ENCODE measurements at regions not wholly inside any gene's neighbourhood (a gene's known extent, or its start where the extent isn't known, plus 50 kb on each side); places are given as distances from the start of the nearest gene placed in this dataset.

- DNase-seq (ENCODE audit: low spot score) = no peak
Observed at GRCh38 chr20:11394145-11394833, 523.4 kb upstream of the BTBD3 start.

- DNase-seq (ENCODE audit: low spot score) = no peak
Observed at GRCh38 chr20:11395581-11395980, 522.1 kb upstream of the BTBD3 start.

- DNase-seq (ENCODE audit: low spot score) = peak; percentile 19
Observed at GRCh38 chr20:11401988-11402387, 515.7 kb upstream of the BTBD3 start.

- no peak for DNase-seq (ENCODE audit: low spot score)
Observed at GRCh38 chr20:11403711-11404110, 514.0 kb upstream of the BTBD3 start.

- no peak for DNase-seq (ENCODE audit: low spot score)
Observed at GRCh38 chr20:11406877-11407276, 510.8 kb upstream of the BTBD3 start.

GRCh38 chr20:11409561-11409960, 508.1 kb upstream of the BTBD3 start:
- DNase-seq (ENCODE audit: low spot score) = no peak

GRCh38 chr20:11411765-11412164, 505.9 kb upstream of the BTBD3 start:
- no peak for DNase-seq (ENCODE audit: low spot score)

- no peak for DNase-seq (ENCODE audit: low spot score)
Observed at GRCh38 chr20:11426948-11427347, 490.7 kb upstream of the BTBD3 start.

GRCh38 chr20:11429168-11429567, 488.5 kb upstream of the BTBD3 start:
- DNase-seq (ENCODE audit: low spot score) = no peak

GRCh38 chr20:11429889-11430519, 487.7 kb upstream of the BTBD3 start:
- DNase-seq (ENCODE audit: low spot score) = no peak

GRCh38 chr20:11430652-11431051, 487.0 kb upstream of the BTBD3 start:
- no peak for DNase-seq (ENCODE audit: low spot score)

GRCh38 chr20:11431621-11432020, 486.1 kb upstream of the BTBD3 start:
- no peak for DNase-seq (ENCODE audit: low spot score)

- peak; percentile 64 for DNase-seq (ENCODE audit: low spot score)
Observed at GRCh38 chr20:11432407-11432806, 485.3 kb upstream of the BTBD3 start.

- no peak for DNase-seq (ENCODE audit: low spot score)
Observed at GRCh38 chr20:11436113-11436905, 481.4 kb upstream of the BTBD3 start.

- no peak for DNase-seq (ENCODE audit: low spot score)
Observed at GRCh38 chr20:11437090-11437489, 480.6 kb upstream of the BTBD3 start.

- DNase-seq (ENCODE audit: low spot score) = no peak
Observed at GRCh38 chr20:11437611-11438380, 479.9 kb upstream of the BTBD3 start.

- DNase-seq (ENCODE audit: low spot score) = no peak
Observed at GRCh38 chr20:11438412-11438811, 479.3 kb upstream of the BTBD3 start.

- DNase-seq (ENCODE audit: low spot score) = no peak
Observed at GRCh38 chr20:11443382-11444119, 474.1 kb upstream of the BTBD3 start.

- DNase-seq (ENCODE audit: low spot score) = no peak
Observed at GRCh38 chr20:11445161-11445560, 472.5 kb upstream of the BTBD3 start.

GRCh38 chr20:11445891-11446290, 471.8 kb upstream of the BTBD3 start:
- no peak for DNase-seq (ENCODE audit: low spot score)

- DNase-seq (ENCODE audit: low spot score) = no peak
Observed at GRCh38 chr20:11447371-11448100, 470.2 kb upstream of the BTBD3 start.

Measured in COLO829 (cell line).